Transverse colon (tissue), 4 donors: ENCODE measurements at regions not wholly inside any gene's neighbourhood (a gene's known extent, or its start where the extent isn't known, plus 50 kb on each side); places are given as distances from the start of the nearest gene placed in this dataset.

ENCODE experiments used
- DNase-seq: peaks from one replicate; pipeline ENCODE4 v3.0.0-alpha.2; 2019
- H3K27ac ChIP-seq, 4 donors: fragments of 200-600 bp; sonication (generic); 2 replicates each; pipeline ENCODE4 v1.5.1; 2016 to 2018; ENCODE audit warnings: inconsistent platforms in 4 of 4
- H3K27me3 ChIP-seq: fragments of 200-600 bp; sonication (generic); 2 replicates; pipeline ENCODE4 v1.5.1; 2017; ENCODE audit warnings: inconsistent platforms
- H3K36me3 ChIP-seq, 4 donors: fragments of 200-600 bp; sonication (generic); 2 replicates each; pipeline ENCODE4 v1.5.1; 2017 to 2019; ENCODE audit warnings: inconsistent platforms in 4 of 4
- H3K4me1 ChIP-seq, 4 donors: fragments of 200-600 bp; sonication (generic); 2 replicates each; pipeline ENCODE4 v1.5.1; 2017 to 2020; ENCODE audit warnings: inconsistent platforms in 4 of 4
- H3K4me3 ChIP-seq, 4 donors: fragments of 200-600 bp; sonication (generic); 1 replicate in 1 of 4; 2 replicates in 3 of 4; pipeline versions ENCODE4 v1.5.1 to v1.6.1; 2017 to 2019; ENCODE audit warnings: inconsistent platforms in 4 of 4
- H3K9me3 ChIP-seq, 2 donors: fragments of 200-600 bp; sonication (generic); 2 replicates each; pipeline ENCODE4 v1.5.1; 2017 to 2019; ENCODE audit warnings: inconsistent platforms in 2 of 2
- EP300 ChIP-seq: sonication (generic); formaldehyde crosslinking; IDR thresholded peaks from one replicate; pipeline ENCODE4 v1.6.1; 2017; ENCODE audit warnings: antibody characterized with exemption, low read depth
- POLR2A ChIP-seq: fragments of 450-650 bp; IDR thresholded peaks from one replicate; pipeline ENCODE4 v1.6.1; 2016; ENCODE audit warnings: antibody characterized with exemption, mild to moderate bottlenecking, moderate library complexity
- POLR2AphosphoS5 ChIP-seq, 3 donors: sonication (generic); formaldehyde crosslinking; IDR thresholded peaks; one replicate each; pipeline ENCODE4 v1.6.1; 2016; ENCODE audit warnings: antibody characterized with exemption in 3 of 3
- WGBS, 2 donors: methylation state at CpG; one replicate each; pipeline ENCODE4 v1.1.5; 2018; ENCODE audit warnings: low coverage in 1 of 2; 5-methylcytosine and 5-hydroxymethylcytosine counted together
- in situ Hi-C, 4 donors: fragments of 200-750 bp; cut with MboI; loops; one replicate each; pipeline versions ENCODE4 v1.15.0 to v1.15.1; 2017; ENCODE audit warnings: low sequenced_read_pairs in 3 of 4, low pct_ligation_motif_present in 1 of 4, low pct_unique_long_range_greater_than_20kb in 1 of 4
- intact Hi-C: fragments of 100-400 bp; cut with DNase I; formaldehyde crosslinking; loops from one replicate; pipeline ENCODE4 v1.15.1; 2023; ENCODE audit warnings: low total_unique reads
- TF ChIP-seq, protein P1 (sequence below), 5 experiments: fragments of 200-600 bp in 3 of 5; fragments of 450-650 bp in 2 of 5; sonication (generic) in 3 of 5; IDR thresholded peaks; 1 replicate in 2 of 5; 2 replicates in 3 of 5; pipeline ENCODE4 v1.5.1; 2016 to 2017; ENCODE audit warnings: antibody characterized with exemption in 5 of 5, inconsistent platforms in 3 of 5, mild to moderate bottlenecking in 2 of 5, moderate library complexity in 1 of 5

DNA sequence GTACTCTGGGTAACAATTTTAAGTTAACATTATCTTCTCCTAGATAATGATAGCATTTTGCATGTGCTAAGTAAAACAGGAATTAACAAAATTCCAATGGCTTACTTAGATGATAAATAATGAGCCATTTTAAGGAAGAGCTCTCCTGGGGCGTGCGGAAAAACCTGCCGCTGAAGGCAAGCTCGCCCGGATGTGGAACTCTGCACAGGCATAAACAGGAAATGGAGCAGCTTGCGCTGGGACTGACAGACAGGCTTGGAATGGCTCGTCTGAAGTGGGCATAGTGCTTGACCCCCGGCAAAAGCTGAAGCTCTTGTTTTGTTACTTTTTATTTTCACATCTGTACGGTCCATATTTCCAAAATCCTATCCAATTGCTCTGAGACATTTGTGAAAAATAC, 169.2 kb downstream of the ZNF281 start:
- Histone ChIP-seq H3K27ac (no peak overlapping the region), H3K36me3 (no peaks in the 10 kb centered on the region), H3K9me3 (no peaks in the 10 kb centered on the region), H3K27me3 (no peaks in the 10 kb centered on the region), H3K4me3 (no peak overlapping the region), H3K4me1 (peaks cover 0 to 15% (median 10%) of the 10 kb centered on the region in 4 donors)
- in situ Hi-C loops (no loop called here), intact Hi-C loops (no loop called here)
- DNase-seq: no peak
- TF ChIP-seq POLR2AphosphoS5 (IDR thresholded peaks at IDR 0.05): no peak
- TF ChIP-seq, protein P1, sequence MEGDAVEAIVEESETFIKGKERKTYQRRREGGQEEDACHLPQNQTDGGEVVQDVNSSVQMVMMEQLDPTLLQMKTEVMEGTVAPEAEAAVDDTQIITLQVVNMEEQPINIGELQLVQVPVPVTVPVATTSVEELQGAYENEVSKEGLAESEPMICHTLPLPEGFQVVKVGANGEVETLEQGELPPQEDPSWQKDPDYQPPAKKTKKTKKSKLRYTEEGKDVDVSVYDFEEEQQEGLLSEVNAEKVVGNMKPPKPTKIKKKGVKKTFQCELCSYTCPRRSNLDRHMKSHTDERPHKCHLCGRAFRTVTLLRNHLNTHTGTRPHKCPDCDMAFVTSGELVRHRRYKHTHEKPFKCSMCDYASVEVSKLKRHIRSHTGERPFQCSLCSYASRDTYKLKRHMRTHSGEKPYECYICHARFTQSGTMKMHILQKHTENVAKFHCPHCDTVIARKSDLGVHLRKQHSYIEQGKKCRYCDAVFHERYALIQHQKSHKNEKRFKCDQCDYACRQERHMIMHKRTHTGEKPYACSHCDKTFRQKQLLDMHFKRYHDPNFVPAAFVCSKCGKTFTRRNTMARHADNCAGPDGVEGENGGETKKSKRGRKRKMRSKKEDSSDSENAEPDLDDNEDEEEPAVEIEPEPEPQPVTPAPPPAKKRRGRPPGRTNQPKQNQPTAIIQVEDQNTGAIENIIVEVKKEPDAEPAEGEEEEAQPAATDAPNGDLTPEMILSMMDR (IDR thresholded peaks at IDR 0.05): no peak
- TF ChIP-seq EP300: no peak
- no peak for TF ChIP-seq POLR2A
- WGBS, 2 donors: 60 to 71% methylated on average over 9 of the region's 9 CpGs

DNA sequence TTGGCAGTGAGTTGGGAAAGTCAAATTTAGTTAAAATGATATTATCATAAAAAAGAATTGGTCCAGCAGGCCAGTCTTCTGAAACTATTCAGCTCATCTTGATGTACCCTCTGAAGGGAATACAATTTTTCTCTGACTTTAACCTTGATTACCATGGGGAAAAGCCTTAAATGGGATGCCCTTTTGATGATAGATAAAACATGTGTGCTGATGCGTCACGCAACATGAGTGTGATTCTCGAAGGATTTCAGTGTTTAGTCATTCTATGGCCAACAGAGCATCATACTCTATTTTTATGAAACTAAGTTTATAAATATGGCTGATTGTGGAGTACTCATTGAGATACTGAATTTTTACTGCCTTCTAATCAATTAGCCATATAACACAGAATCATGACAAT, 171.5 kb downstream of the ZNF281 start:
- WGBS, 2 donors: 89 to 90% methylated on average over 3 of the region's 3 CpGs
- intact Hi-C loops: no loop called here
- no peaks in the 10 kb centered on the region for H3K27me3 ChIP-seq

DNA sequence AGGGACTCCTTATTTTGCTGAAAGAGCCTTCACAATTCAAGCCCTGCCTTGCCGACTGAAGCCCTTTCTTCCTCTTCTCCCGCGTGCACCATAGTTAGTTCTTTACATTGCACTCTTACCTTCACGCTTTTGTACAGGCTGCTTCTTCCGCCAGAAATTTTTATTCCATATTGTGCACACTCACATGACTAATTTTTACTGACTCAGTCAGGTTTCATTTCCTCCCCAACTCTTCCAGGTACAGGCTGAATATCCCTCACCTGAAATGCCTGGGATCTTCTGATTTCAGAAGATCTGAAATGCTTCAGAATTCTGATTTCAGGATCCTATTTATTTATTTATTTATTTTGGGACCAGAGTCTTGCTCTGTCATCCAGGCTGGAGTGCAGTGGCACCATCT, 172.8 kb downstream of the ZNF281 start:
- Histone ChIP-seq H3K9me3 (no peaks in the 10 kb centered on the region), H3K4me3 (no peak overlapping the region)
- WGBS, 2 donors: 91 to 100% methylated on average over 1 to 5 of the region's 5 CpGs

More for the DNA sequence above, 171.5 kb downstream of the ZNF281 start:
- Histone ChIP-seq H3K4me3 (no peak overlapping the region), H3K9me3 (no peaks in the 10 kb centered on the region), H3K36me3 (no peaks in the 10 kb centered on the region), H3K27ac (no peak overlapping the region), H3K4me1 (peaks cover 0 to 15% (median 10%) of the 10 kb centered on the region in 4 donors)
- no peak for TF ChIP-seq POLR2A
- TF ChIP-seq, protein P1 (IDR thresholded peaks at IDR 0.05): no peak
- TF ChIP-seq EP300: no peak
- TF ChIP-seq POLR2AphosphoS5 (IDR thresholded peaks at IDR 0.05): no peak
- DNase-seq: no peak
- in situ Hi-C loops: no loop called here

DNA sequence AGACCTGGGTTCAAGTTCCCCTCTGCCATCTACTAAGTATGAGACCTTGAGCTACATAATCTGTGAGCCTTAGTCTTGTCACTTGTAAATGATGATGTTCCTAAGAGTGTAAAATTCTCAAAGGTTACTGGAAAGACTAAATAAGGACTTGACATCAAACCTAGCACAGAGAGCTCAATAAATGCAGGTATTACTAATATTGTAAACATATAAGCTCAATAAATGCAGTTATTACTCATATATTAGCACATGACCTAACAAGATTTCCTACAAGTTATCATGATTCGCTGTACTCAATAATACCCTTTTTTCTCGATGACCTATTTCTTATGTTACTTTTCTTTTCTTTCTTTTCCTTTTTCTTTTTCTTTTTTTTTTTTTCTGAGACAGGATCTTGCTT, 174.9 kb downstream of the ZNF281 start:
- no peaks in the 10 kb centered on the region for H3K27me3 ChIP-seq
- 96% methylated on average over 2 of the region's 2 CpGs for whole genome bisulfite sequencing, 2 donors
- no peak overlapping the region for H3K27ac ChIP-seq
- TF ChIP-seq EP300 (no peak), POLR2A (no peak), POLR2AphosphoS5 (IDR thresholded peaks at IDR 0.05) (no peak)
- TF ChIP-seq, protein P1 (IDR thresholded peaks at IDR 0.05): no peak
- H3K4me1 ChIP-seq: no peaks in the 10 kb centered on the region
- H3K9me3 ChIP-seq: no peaks in the 10 kb centered on the region
- no peak for DNase-seq
- intact Hi-C loops: no loop called here
- no peak overlapping the region for H3K4me3 ChIP-seq
- in situ Hi-C loops: no loop called here
- no peaks in the 10 kb centered on the region for H3K36me3 ChIP-seq

More for the DNA sequence above, 172.8 kb downstream of the ZNF281 start:
- Histone ChIP-seq H3K27me3 (no peaks in the 10 kb centered on the region), H3K36me3 (no peaks in the 10 kb centered on the region), H3K27ac (no peak overlapping the region), H3K4me1 (peaks cover 0 to 2% (median 1%) of the 10 kb centered on the region in 4 donors)
- TF ChIP-seq, protein P1 (IDR thresholded peaks at IDR 0.05): no peak
- intact Hi-C loops (no loop called here), in situ Hi-C loops (no loop called here)
- no peak for DNase-seq
